Activated CD4-positive, alpha-beta T cell treated with anti-CD3 and anti-CD28 coated beads for 1 hour (primary cell): ENCODE measurements at regions not wholly inside any gene's neighbourhood (a gene's known extent, or its start where the extent isn't known, plus 50 kb on each side); places are given as distances from the start of the nearest gene placed in this dataset.

ENCODE experiments used
- DNase-seq: peaks from one replicate; pipeline ENCODE4 v3.0.0-alpha.2; 2020

DNA sequence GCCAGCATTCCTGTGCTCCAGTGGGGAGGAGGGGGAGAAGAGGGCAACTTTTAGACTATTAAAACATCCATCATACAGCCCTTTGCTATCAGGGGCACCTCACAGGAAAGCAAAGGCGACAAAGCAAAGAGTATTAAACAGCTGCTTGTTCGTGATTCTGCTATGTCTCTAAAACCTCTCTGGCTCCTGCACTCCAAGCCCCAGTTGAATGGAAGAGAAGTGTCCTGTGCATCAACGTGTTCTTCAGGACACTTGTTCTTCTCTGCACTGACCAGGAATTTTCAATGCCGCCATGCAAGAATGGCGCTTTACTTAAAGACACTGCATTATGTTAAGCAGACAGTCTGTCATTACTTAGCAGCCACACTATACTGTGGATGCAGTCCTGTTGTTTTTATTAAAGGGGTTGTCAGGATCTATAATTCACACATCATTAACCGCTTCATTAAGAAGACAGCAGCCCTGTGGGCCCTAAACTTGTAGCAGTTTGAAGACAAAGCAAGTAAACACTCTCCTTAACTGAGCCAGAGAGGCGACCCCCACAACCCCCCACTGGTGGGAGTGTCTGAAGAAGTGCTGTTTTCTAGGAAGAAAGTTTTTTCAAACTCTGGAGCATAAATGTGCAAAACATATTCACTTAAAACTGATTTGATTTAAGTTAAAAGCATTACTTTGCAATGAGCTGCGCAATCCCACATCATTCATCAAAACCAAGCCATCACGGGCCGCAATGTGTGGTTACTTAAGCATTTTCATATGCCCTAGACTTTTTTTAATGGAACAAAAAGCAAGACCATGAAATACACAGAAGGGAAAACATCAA, 164.5 kb downstream of the ZNF608 start:
- DNase-seq, result no peak

- no peak for DNase-seq
Measured at GRCh38 chr5:124580925-124581737, 165.3 kb downstream of the ZNF608 start.

- DNase-seq, result no peak
Measured at GRCh38 chr5:124580512-124580911, 165.9 kb downstream of the ZNF608 start.

- DNase-seq, result no peak
Measured at GRCh38 chr5:124576848-124577409, 169.5 kb downstream of the ZNF608 start.

DNA sequence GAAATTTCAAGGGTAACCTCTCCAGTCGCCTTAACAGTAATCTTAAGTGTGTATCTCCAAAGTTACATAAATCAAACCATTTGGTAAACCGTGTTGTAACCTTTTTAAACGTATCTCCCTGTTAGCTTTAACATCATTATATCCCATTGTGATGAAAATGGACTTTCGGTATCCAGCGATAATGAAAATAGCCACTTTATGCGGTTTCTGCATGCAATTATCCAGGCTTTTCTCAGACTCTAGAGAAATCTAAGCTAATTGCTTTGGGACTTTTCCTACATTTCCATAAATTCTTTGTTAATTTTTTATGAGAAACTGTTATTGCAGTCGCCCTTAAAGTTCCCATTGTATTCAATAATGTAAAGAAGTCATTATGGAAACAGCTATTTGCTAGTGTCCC, 170.7 kb downstream of the ZNF608 start:
- no peak for DNase-seq

GRCh38 chr5:124574521-124575436, 171.7 kb downstream of the ZNF608 start:
- DNase-seq, result no peak

DNA sequence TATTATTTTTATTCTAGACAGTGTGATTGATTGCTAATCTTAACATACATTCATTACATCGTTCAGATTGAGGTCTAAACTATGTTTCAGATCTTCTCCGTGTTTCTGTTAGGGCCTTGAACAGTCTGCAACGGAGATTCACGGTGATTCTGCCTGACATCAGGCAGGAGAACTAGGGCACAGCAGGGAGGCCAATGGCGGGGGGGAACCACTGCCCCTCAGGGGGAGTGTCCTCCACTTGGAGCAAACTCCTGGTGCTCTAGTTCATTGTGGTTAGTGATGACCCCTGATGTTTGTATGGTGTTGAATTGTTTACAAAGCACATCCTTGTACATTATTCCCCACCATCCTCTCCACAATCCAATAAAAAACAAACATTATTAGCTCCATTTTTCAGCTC, 173.5 kb downstream of the ZNF608 start:
- DNase-seq, result no peak

DNA sequence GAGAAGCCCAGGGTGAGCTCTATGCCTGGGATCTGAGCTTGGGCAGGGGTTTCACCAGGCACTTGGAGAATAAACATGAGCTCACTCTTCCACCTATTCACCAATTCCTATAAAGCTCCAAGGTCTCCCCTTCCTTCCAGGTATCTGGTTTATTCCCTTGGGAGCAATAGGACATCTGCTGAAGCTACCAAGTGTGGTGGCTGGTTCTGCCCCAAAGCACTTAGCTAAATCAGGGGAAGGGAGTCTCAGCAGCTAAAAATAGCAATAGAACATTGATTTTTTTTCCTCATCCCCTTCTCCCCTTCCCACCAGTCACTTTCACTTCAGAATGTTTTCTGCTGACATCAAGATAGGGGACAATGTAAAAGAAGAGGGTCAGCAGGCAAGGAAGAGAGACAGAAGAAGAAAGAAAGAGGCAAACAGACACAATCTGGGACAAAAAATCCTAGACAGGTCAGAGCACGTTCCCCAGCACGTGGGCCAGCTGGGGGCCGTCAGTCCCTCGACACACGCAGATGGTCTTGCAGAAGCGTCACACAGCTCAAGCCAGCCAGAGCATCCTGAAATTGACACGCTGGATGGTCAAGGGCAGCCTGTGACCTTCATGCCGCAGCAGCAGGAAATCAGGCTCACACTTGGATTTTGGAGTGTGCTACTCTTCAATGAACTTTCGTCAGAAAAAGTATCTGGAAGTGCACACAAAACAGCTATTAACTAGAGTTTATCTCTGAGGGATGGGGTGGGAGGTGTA, 176.0 kb downstream of the ZNF608 start:
- DNase-seq, result no peak

DNA sequence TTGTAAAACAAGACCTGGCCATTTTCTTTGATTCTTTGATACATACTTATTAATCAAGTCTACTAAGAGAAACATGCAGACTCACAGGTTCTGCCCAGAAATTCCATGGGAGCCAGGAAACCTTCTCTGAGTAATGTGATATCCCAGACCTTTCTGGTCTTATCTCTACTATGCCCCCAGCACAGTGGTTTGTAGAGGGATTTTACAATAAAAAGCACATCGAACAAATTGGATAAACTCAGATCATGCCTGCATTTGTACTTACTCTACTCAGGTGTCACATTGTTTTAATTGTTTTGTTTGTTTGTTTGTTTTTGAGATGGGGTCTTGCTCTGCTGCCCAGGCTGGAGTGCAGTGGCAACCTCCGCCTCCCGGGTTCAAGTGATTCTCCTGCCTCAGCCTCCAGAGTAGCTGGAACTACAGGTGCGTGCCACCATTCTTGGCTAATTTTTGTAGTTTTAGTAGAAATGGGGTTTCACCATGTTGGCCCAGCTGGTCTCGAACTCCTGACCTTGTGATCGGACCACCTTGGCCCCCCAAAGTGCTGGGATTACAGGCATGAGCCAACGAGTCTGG, 179.5 kb downstream of the ZNF608 start:
- DNase-seq, result no peak

DNA sequence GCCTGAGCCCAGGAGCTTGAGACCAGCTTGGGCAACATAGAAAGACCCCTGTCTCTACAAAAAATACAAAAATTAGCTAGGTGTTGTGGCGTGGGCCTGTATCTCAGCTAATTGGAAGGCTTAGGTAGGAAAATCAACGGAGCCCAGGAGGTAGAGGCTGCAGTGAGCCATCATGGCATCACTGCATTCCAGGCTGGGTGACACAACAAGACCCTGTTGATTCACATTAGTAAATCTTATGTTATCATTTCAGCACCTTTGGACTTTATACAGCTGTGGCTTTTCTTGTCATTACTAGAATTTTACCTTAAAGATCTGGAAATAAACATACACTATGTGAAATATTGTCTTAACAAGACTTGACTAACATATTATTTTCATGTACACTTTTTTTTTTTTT, 185.0 kb downstream of the ZNF608 start:
- DNase-seq, result no peak

DNA sequence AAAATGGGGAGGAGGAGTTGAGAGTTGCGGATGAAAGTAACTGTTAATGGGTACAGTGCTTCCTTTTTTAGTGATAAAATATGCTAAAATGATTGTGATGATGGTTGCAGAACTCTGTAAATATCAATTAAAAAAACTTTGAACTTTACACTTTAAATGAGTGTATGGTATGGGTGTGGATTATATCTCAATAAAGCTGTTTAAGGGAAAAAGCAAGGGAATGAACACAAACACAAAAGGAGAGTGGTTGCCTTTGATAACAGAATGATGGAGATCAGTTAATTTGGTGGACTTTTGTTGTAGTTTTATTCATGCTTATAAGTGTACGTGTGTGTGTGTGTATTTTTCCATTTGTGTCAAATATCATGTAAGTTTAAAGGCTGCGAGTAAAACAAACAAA, 186.1 kb downstream of the ZNF608 start:
- no peak for DNase-seq

DNA sequence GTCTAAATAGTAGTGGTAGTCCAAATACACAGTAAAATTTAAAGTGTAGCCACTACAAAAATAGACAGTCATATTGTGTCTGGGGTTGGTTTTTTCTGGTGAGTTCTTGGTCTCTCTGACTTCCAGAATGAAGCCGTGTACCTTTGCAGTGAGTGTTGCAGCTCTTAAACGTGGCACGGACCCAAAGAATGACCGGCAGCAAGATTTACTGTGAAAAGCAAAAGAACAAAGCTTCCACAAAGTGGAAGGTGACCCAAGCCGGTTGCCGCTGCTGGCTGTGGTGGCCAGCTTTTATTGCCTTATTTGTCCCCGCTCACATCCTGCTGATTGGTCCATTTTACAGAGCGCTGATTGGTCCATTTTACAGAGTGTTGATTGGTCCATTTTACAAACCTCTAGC, 188.7 kb downstream of the ZNF608 start:
- DNase-seq, result no peak

DNA sequence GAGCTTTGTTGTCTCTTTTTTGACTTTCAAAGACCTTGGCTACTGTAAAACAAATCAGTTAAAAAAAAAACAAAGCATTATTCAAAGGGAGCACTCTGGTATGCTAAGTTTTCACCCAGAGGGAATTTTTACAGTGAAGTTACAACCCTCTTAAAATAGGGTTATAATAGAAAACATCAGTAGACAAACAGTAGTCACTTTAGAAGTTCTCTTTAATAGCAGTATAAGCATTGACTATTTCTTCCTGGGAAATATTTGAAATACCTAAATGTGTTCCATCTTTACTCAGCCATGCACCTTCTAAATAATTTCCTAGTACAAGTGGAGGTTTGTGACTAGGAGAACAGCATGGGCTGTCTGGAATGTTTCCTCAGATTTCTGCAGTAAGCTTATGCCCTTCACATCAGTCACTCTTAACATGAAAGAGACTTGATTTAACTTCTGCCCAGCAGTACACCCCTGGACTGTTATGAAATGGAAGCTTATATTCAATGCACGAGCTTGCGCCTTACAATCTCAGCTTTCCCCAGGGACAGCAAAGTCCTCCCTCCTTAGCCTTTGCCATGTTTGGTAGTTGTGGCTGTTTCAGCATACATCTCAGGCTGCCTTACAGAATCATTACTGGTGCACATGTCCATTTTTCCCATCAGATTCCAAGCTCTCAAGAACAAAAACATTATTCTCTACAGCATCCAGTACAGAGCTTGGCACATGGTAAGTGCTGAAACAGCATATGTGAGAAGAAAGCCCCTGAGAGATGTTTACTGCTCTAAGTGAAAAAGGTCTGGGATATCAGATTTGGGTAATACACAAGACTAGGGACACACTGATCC, 191.5 kb downstream of the ZNF608 start:
- DNase-seq, result no peak

GRCh38 chr5:124553911-124554310, 192.5 kb downstream of the ZNF608 start:
- DNase-seq, result no peak

- DNase-seq, result no peak
Measured at GRCh38 chr5:124552526-124552925, 193.9 kb downstream of the ZNF608 start.

DNA sequence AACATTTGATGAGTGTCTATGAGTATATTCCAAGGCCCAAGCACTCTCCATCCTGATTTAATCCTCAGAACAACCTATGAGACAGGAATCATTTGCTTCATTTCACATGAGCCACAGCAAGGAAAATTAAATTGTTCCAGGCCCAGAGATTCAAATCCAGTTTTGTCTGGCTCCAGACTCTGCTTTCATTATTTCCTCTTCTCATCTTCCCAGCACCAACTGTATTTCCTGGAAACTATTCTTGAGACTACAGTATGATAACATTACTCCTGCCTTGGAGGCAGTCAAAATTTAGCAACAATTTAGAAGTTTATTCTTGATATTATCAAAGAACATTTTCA, 194.5 kb downstream of the ZNF608 start:
- DNase-seq, result no peak

DNA sequence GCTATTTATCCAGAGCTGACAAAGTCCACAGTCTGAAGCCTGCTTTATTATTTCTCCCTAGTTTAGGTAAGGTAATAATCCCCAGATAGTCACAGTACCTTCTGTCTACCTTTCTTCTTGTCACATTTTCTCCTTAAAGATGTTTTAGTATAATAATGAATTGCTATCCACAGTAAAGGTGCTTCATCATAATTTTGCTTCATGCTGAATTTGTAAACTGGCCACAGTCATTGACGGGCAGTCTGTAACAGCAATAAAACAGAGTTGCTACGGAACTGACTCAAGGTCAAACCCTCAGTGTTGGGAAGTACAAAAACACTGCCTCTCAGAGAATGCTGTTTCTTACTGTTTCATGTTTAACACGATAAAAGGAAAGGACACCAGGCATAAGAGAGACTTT, 195.7 kb downstream of the ZNF608 start:
- DNase-seq, result no peak

DNA sequence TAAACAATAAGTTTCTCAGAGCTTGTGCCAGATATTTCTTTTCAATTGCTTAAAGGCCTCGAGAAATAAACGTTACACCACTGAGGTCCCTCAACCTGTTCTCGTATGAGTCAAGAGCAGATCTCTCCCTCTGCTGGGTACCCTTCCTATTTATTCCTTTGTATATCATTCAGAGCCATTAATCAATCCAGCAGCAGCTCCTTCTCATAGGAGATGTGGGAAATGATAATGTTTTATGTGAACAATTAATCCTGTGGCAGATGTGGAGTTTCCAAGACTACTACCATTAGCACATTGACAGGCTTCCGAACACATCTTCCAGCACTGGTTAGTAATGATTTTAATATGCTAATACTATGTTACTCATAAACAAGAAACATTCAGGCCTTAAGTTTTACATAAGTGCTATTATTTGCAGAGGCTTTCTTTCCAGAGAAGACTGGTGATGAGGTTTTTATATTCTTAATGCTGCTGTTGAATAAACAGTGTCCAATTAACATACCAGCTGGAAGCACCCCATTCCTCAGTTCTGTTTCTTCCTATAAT, 196.5 kb downstream of the ZNF608 start:
- DNase-seq, result no peak

- DNase-seq, result no peak
Measured at GRCh38 chr5:124546643-124547042, 199.8 kb downstream of the ZNF608 start.

DNA sequence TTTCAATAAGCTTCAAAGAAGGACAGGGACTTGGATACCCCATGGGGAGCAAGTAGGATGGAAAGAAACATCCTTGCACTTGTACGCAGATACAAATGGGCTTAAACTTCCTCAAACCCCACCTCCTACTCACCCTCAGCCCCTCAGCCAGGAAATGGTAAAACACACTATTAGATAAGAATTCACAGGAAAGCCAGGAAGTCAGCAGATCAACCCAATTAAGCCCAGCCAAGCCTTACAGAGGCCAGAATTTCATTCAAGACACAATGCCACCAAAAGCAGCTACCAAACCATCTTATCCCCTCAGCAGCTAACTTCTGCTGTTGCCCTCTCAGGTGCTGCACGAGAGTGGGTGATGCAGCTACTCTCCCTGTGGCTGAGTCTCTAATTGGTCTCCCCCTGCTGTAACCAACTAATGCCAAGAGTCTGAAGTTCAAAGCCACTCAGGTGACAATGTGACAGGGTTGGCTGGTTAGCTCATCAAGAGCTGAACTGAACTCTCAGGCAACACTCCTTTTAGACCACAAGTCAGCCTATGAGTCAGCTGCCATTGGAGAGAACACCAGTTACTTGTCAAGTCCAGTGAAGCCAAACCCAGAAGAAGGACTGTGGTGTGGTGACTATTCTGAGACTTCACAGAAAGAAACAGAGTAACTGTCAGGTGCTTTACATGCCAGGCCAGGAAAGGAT, 201.9 kb downstream of the ZNF608 start:
- DNase-seq, result no peak
